SK-N-SH (cell line): ENCODE measurements at regions not wholly inside any gene's neighbourhood (a gene's known extent, or its start where the extent isn't known, plus 50 kb on each side); places are given as distances from the start of the nearest gene placed in this dataset.
"Not testable (repeated sequence)": the region's sequence is repeated elsewhere in the genome, so short reads cannot be mapped to it uniquely, and the experiment has no call there.

ENCODE experiments used
- CHD2 ChIP-seq: fragments of 150-350 bp; IDR thresholded peaks from 2 replicates; pipeline ENCODE4 v1.6.1; 2018; ENCODE audit warnings: low read length; ENCODE audit not compliant: partially characterized antibody
- ELF1 ChIP-seq: IDR thresholded peaks from 2 replicates; pipeline ENCODE4 v1.4.0; 2012
- EP300 ChIP-seq, 2 experiments: IDR thresholded peaks; 2 replicates each; pipeline versions ENCODE4 v1.4.0 to v1.6.1; 2012; ENCODE audit warnings: borderline replicate concordance in 1 of 2, low read depth in 1 of 2, low read length in 1 of 2
- EZH2phosphoT487 ChIP-seq: fragments of 200-600 bp; sonication (generic); IDR thresholded peaks from 2 replicates; pipeline ENCODE4 v1.6.1; 2017; ENCODE audit warnings: low read depth, mixed run types, mild to moderate bottlenecking, antibody characterized with exemption, moderate library complexity, borderline replicate concordance
- GABPA ChIP-seq: IDR thresholded peaks from 2 replicates; pipeline ENCODE4 v1.4.0; 2012; ENCODE audit warnings: low read depth, mild to moderate bottlenecking
- MXI1 ChIP-seq: IDR thresholded peaks from 2 replicates; pipeline ENCODE4 v1.6.1; 2012; ENCODE audit warnings: mild to moderate bottlenecking, low read depth, low read length, improper control_type of control experiment
- POLR2AphosphoS5 ChIP-seq: IDR thresholded peaks from 2 replicates; pipeline ENCODE4 v1.6.1; 2012; ENCODE audit warnings: low read depth, low read length
- RAD21 ChIP-seq: IDR thresholded peaks from 2 replicates; pipeline ENCODE4 v1.6.1; 2012; ENCODE audit warnings: mild to moderate bottlenecking, low read length
- TAF1 ChIP-seq: IDR thresholded peaks from 2 replicates; pipeline ENCODE4 v1.6.1; 2012; ENCODE audit warnings: low read depth, mild to moderate bottlenecking, low read length, moderate library complexity, borderline replicate concordance
- TEAD4 ChIP-seq: IDR thresholded peaks from 2 replicates; pipeline ENCODE4 v1.4.0; 2012; ENCODE audit warnings: mild to moderate bottlenecking, borderline replicate concordance; ENCODE audit not compliant: insufficient read depth
- YY1 ChIP-seq: IDR thresholded peaks from 2 replicates; pipeline ENCODE4 v1.4.0; 2012; ENCODE audit warnings: low read depth, mild to moderate bottlenecking
- TF ChIP-seq, protein P1 (sequence below): fragments of 200-600 bp; sonication (generic); IDR thresholded peaks from 2 replicates; pipeline ENCODE4 v1.6.1; 2017; ENCODE audit warnings: antibody characterized with exemption, mild to moderate bottlenecking, moderate library complexity
- TF ChIP-seq, protein P2 (sequence below): IDR thresholded peaks from 2 replicates; pipeline ENCODE4 v1.4.0; 2012; ENCODE audit warnings: low read depth, borderline replicate concordance

DNA sequence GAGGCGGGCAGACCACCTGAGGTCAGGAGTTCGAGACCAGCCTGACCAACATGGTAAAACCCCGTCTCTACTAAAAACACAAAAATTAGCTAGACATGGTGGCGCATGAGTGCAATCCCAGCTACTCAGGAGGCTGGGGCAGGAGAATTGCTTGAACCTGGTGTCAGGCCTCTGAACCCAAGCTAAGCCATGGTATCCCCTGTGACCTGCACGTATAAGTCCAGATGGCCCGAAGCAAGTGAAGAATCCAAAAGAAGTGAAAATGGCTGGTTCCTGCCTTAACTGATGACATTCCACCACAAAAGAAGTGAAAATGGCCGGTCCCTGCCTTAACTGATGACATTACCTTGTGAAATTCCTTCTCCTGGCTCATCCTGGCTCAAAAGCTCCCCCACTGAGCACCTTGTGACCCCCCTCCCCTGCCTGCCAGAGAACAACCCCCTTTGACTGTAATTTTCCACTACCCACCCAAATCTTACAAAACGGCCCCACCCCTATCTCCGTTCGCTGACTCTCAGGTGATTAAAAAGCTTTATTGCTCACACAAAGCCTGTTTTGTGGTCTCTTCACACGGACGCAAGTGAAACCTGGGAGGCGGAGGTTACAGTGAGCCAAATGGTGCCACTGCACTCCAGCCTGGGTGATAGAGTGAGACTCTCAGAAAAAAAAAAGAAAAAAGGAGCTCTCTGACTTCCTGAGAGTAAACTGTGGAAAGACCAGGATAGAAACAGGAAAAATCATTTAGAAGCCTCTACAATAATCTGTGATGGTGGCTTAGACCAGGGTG lies 84.1 kb downstream of the PHAX start:
- TF ChIP-seq TAF1; GABPA; TEAD4; POLR2AphosphoS5; ELF1; CHD2; EZH2phosphoT487; YY1; EP300 (IDR thresholded peaks at IDR 0.05; ENCODE audit: borderline replicate concordance in 1 of 2, low read depth in 1 of 2, low read length in 1 of 2); MXI1; RAD21: not testable (repeated sequence)
- TF ChIP-seq, protein P1, sequence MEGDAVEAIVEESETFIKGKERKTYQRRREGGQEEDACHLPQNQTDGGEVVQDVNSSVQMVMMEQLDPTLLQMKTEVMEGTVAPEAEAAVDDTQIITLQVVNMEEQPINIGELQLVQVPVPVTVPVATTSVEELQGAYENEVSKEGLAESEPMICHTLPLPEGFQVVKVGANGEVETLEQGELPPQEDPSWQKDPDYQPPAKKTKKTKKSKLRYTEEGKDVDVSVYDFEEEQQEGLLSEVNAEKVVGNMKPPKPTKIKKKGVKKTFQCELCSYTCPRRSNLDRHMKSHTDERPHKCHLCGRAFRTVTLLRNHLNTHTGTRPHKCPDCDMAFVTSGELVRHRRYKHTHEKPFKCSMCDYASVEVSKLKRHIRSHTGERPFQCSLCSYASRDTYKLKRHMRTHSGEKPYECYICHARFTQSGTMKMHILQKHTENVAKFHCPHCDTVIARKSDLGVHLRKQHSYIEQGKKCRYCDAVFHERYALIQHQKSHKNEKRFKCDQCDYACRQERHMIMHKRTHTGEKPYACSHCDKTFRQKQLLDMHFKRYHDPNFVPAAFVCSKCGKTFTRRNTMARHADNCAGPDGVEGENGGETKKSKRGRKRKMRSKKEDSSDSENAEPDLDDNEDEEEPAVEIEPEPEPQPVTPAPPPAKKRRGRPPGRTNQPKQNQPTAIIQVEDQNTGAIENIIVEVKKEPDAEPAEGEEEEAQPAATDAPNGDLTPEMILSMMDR = not testable (repeated sequence)
- TF ChIP-seq, protein P2, sequence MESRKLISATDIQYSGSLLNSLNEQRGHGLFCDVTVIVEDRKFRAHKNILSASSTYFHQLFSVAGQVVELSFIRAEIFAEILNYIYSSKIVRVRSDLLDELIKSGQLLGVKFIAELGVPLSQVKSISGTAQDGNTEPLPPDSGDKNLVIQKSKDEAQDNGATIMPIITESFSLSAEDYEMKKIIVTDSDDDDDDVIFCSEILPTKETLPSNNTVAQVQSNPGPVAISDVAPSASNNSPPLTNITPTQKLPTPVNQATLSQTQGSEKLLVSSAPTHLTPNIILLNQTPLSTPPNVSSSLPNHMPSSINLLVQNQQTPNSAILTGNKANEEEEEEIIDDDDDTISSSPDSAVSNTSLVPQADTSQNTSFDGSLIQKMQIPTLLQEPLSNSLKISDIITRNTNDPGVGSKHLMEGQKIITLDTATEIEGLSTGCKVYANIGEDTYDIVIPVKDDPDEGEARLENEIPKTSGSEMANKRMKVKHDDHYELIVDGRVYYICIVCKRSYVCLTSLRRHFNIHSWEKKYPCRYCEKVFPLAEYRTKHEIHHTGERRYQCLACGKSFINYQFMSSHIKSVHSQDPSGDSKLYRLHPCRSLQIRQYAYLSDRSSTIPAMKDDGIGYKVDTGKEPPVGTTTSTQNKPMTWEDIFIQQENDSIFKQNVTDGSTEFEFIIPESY = not testable (repeated sequence)
